HG02642 (cell line): ENCODE measurements at regions not wholly inside any gene's neighbourhood (a gene's known extent, or its start where the extent isn't known, plus 50 kb on each side); places are given as distances from the start of the nearest gene placed in this dataset.

Source experiments
- ATAC-seq: cut with Tn5 transposase; IDR thresholded peaks from one replicate; pipeline ENCODE4 v1.9.1; 2021; ENCODE audit warnings: mild to moderate bottlenecking; ENCODE audit not compliant: unreplicated experiment, poor library complexity

DNA sequence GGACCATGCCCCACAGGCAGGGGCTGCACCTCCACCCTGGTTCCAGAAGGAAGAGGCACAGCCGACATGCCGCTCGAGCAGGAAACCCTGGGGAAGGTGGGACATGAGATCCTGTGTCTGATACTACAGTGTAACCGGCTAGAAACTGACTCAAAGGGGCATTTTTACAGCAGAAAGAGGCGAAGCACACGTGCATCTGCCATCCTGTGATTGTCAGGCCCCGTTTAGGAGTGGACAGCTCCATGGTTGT, 62.7 kb downstream of the SIK1 start:
- ATAC-seq: no peak

- no peak for ATAC-seq
These were observed 63.2 kb downstream of the SIK1 start for GRCh38 chr21:43363506-43364260.

- ATAC-seq: no peak
These were observed 64.0 kb downstream of the SIK1 start for GRCh38 chr21:43362915-43363314.

DNA sequence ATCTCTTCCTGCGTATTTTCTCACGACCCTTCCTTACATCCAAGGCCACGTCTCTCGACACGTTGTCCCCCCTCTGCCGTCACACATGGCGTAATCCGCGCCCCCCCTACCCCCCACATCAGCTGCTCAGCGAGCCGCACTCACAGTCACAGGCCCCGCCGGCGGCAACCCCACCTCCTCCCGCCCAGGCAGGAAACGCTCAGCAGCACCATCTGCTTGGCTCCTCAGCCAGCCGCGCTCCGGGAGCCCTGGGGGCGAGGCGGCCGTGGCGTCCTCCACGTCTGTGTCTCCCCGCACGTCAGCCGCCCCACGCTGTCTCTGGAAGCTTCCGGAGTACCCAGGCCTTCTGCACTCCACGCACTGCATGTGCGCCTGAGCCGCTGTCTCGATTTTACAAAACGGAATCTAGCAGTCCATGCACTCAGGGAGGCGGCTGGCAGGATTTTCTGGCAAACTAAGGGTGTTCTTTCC, 64.6 kb downstream of the SIK1 start:
- peak; percentile 41 for ATAC-seq

DNA sequence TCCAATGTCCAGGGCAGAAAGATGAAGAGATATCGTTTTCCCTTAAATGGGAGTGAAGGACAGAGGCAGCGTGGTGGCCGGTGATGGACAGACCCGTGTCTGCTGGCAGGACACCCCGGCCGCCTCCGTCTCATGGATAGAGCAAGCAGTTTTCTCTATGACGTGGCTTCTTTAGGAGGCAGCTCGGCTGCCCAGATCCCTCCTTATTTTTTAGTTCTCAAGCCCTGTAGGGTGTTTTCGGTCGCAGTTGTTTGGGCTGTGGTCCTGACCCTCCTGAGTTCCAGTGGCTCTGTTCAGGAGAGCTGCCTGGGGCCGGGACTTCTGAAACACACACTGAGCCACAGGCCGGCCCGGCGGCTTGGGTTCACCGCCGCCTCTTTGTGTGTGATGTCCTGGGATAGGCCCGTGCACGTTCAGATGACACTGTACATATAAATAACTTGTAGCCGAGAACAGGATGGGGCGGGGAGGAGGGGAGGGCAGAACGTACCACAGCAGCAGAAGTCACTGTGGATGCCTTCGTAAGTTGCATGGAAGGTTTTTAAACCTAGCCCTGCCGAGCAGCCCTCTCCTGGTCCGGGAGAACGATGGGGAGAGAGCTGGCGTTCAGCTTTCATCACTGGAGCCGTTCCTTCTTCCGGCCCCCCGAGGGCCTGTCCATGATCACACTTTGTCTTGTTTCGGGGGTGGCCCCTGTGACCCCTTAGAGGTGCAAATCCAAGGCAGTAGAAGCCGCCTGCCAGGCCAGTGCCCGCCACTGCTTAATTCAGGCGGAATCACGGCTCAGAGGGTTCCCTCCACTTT, 65.2 kb downstream of the SIK1 start:
- ATAC-seq: peak; percentile 28

DNA sequence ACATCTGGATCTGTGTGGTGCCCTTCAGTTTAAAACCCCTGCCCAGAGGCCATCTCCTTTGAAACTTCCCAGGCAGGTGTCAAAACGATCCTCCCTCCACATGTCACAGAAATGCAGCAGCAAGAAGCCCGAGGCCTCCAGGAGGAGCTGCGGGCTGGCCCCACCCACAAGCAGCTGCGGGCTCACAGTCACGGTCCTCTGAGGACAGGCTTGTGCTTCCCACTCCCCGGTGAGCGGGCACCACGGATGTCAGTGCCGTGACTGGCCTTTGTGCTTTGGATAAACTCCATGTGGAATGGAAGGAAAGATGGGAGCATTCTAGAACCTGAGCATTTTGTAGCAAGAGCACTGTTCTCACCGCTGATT, 65.8 kb downstream of the SIK1 start:
- no peak for ATAC-seq

DNA sequence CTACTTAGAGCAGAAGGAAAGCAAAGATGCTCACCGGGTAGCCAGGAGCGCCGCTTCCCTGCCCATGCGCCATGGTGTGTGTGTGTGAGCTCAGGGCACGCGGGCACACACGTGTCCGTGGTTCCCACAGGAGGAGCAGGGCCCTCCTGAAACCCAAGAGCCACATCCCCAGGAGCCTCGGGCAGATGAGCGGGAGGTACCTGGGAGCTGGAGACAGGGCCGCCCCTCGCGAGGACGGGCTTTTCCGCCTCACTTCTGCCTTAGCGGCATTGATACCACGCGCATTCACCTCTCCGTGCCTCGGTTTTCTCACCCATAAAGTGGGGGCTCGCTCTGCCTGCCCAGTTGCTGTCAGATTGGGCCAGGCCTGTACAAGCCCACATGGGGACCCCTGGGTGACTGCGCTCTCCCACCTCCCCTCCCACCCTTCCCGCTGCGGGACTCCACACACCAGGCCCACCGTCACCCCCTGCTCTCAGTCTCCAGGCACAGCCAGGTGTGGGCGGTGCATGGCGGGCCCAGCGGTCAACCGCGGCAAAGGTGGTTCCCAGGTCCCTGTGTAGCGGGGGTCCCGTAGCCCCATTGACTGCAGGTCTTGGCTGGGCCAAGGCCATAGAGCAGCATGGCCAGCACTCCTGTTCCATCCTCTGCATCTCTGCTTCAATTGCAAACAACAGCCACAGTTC, 66.3 kb downstream of the SIK1 start:
- ATAC-seq: no peak

- no peak for ATAC-seq
These were observed 67.8 kb downstream of the SIK1 start for GRCh38 chr21:43358940-43359822.

DNA sequence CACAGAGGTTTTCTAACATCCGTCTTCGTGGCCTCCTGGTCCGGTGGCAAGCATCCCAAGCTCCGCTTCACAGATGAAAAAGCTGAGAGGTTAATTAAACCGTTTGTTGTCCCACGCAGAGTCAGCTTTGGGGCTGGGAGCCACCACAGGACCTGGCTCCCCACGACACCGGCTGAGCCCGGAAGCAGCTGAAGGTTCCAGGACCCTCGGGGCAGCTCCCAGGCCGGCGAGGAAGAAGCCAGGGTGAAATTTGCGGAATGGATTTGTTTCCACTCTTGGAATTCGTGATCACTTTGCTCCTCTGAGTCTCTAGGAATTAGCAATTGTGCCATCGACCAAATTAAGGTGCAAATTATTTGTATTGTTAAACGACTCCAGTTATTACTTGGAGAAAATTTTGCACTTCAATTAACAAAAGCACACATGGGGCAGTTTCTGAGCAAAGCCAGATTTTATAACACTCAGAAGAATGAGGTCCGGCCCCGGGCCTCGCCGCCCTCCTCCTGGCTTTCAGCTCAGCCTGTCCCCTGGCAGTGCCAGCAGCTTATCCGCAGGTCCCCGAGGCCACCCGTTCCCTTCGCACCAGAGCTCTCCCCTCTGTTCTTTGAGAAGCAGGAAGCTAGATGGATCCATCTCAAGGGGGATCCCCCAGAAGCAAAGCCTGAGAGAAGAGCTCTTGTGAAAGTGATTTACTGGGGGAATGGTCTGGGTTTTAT, 69.1 kb downstream of the SIK1 start:
- no peak for ATAC-seq

GRCh38 chr21:43355925-43356289, 71.0 kb downstream of the SIK1 start:
- ATAC-seq: no peak

DNA sequence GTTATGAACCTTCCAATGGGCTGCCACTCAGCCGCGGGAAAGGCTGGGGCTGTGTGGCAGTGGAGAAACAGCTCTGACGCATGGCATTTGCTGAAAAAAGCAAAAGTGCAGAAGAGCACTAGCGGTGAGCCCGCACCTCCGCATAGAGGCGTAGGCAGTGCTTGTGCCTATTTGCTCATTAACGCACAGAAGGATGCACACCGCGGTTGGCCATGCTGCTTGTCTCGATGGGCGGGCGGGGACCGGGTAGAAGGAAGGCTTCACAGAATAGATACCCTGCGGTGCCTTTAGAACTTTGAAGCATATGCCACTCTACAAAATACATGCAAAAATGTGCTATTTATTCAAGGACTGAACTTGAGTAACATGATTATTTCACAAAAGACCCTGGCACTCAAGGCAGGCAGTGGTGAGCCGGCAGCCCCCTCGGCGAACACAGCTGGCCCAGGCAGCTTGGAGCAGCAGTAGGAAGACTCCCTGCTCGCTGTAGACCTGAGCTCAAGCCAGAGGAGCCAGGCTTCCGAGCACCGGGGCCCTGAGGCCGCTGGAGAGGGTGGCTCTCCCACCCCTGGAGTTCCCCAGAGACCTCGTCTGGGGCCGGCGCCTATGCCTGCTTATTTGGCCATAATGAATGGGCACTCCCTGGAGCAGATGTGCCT, 71.5 kb downstream of the SIK1 start:
- no peak for ATAC-seq

DNA sequence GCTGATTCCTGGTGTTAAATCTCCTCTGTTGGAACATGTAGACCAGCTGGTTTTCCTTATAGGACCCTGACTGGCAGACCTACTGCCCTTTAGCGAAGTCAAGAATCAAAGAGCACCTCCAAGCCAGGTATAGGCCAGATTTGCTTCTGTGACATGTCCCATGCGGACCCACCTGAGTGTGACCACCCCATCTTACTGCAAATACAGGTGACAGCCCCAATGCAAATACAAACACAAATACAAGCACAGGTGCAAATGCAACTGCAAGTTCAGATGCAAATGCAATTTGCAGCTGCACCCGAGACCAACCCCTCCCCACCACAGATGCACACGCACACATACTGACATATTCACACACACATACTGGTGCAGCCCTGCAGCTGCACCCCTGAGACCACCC, 72.3 kb downstream of the SIK1 start:
- no peak for ATAC-seq

GRCh38 chr21:43354026-43354420, 72.9 kb downstream of the SIK1 start:
- ATAC-seq: no peak

- ATAC-seq: no peak
These were observed 73.5 kb downstream of the SIK1 start for GRCh38 chr21:43353282-43354025.

- ATAC-seq: peak; percentile 66
These were observed 74.2 kb downstream of the SIK1 start for GRCh38 chr21:43352568-43353281.

- ATAC-seq: no peak
These were observed 74.8 kb downstream of the SIK1 start for GRCh38 chr21:43352154-43352537.

DNA sequence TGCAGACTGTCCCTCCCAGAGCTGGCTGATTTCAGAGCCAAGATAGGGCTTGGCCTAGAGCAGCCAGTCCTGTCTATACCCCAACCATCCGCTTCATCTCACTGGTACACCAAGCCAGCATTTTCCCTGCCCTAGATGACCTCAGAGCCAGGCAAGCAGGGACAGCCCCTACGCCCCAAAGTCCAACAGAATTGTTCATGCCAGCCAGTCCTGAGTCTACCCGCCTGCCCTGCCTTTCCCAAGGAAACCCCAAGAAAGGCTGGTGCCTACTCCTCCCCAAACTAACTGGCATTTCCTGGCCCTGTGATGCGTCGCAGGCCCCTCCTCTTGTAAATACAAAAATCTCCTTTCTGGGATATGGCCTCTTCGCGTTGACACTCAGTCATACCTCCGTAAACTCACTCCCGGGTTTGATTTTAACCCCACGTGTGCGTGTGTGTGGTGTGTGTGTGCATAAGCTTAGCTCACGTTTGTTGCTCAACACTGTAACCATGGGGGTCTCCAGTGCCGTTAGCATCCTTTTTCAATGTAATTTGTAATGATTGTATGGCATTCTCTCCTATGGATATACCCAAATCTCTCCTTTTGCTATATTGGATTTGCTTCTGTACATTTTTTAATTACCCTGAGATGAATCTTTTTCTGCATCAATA, 75.3 kb downstream of the SIK1 start:
- no peak for ATAC-seq

DNA sequence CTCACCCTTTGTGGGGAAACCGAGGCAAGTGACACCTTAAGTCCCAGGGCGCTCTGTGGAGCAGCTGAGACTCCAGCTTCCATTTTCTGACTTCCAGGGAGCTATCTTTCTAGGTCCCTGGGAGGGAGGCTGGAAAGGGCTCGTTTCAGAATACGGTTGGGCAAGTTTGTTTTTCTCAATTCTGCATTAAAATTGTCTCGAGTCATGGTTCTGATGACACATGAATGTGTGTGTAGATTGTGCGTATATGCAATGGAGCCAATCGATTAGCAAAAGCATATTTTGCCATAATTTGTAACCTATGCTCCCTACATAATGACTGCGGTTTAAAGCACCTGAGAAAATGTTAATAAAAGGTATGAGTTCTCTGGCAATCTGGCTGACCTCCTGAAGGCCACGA, 77.3 kb downstream of the SIK1 start:
- no peak for ATAC-seq
